LoVo (cell line): ENCODE measurements at regions not wholly inside any gene's neighbourhood (a gene's known extent, or its start where the extent isn't known, plus 50 kb on each side); places are given as distances from the start of the nearest gene placed in this dataset.
"Not testable (repeated sequence)": the region's sequence is repeated elsewhere in the genome, so short reads cannot be mapped to it uniquely, and the experiment has no call there.

ENCODE experiments used
- DNase-seq: peaks from one replicate; pipeline ENCODE4 v3.0.0-alpha.2; 2016; ENCODE audit warnings: low spot score

- no peak for DNase-seq
These were observed 62.2 kb downstream of the CCNE1 start for GRCh38 chr19:29873801-29874575.

- no peak for DNase-seq
These were observed 64.1 kb downstream of the CCNE1 start for GRCh38 chr19:29875931-29876330.

- DNase-seq = no peak
These were observed 64.6 kb downstream of the CCNE1 start for GRCh38 chr19:29876414-29876813.

GRCh38 chr19:29876908-29877307 is 65.1 kb downstream of the CCNE1 start:
- not testable (repeated sequence) for DNase-seq

- DNase-seq = peak; percentile 67
These were observed 62.9 kb upstream of the URI1 start for GRCh38 chr19:29878973-29879654.

GRCh38 chr19:29879655-29879974 is 62.4 kb upstream of the URI1 start:
- no peak for DNase-seq

GRCh38 chr19:29880498-29881081 is 61.4 kb upstream of the URI1 start:
- no peak for DNase-seq

- no peak for DNase-seq
These were observed 60.7 kb upstream of the URI1 start for GRCh38 chr19:29881386-29881785.

- DNase-seq = no peak
These were observed 59.3 kb upstream of the URI1 start for GRCh38 chr19:29882719-29883105.

GRCh38 chr19:29884044-29884443 is 58.0 kb upstream of the URI1 start:
- DNase-seq = no peak

- no peak for DNase-seq
These were observed 57.6 kb upstream of the URI1 start for GRCh38 chr19:29884466-29884865.

GRCh38 chr19:29886106-29886505 is 55.9 kb upstream of the URI1 start:
- DNase-seq = not testable (repeated sequence)

- no peak for DNase-seq
These were observed 55.5 kb upstream of the URI1 start for GRCh38 chr19:29886586-29886985.

- no peak for DNase-seq
These were observed 54.6 kb upstream of the URI1 start for GRCh38 chr19:29887442-29887855.

GRCh38 chr19:29888047-29888446 is 54.0 kb upstream of the URI1 start:
- DNase-seq = not testable (repeated sequence)

- DNase-seq = no peak
These were observed 52.3 kb upstream of the URI1 start for GRCh38 chr19:29889702-29890101.

- DNase-seq = no peak
These were observed 51.6 kb upstream of the URI1 start for GRCh38 chr19:29890392-29890791.
